ENCODE measurements at regions not wholly inside any gene's neighbourhood (a gene's known extent, or its start where the extent isn't known, plus 50 kb on each side); places are given as distances from the start of the nearest gene placed in this dataset.

- DNase-seq, result no peak
- Histone ChIP-seq H4K20me1 (ENCODE audit: insufficient read depth, low read length) (no peaks in the 10 kb centered on the region), H3K9me3 (ENCODE audit: insufficient read depth, low read length, severe bottlenecking) (no peaks in the 10 kb centered on the region), H3K27ac (ENCODE audit: low read length) (no peak overlapping the region), H3K4me1 (ENCODE audit: insufficient read depth, low read length) (0 out of 2 replicates have a peak, but pooled peaks cover 3% of the 10 kb centered on the region), H3K79me2 (ENCODE audit: insufficient read depth, low read length) (no peaks in the 10 kb centered on the region), H3K9ac (ENCODE audit: low read depth, low read length) (no peak overlapping the region), H3K4me3 (ENCODE audit: low read depth in 1 of 2, low read length in 2 of 2) (no peak overlapping the region), H2AFZ (ENCODE audit: low read depth, low read length) (no peak overlapping the region), H3K4me2 (ENCODE audit: insufficient read depth, low read length) (no peak overlapping the region), H3K27me3 (ENCODE audit: insufficient read depth, low read length, poor library complexity) (no peaks in the 10 kb centered on the region), H3K36me3 (ENCODE audit: insufficient read depth, low read length) (no peaks in the 10 kb centered on the region)
- no peak for ATAC-seq (ENCODE audit: insufficient read depth, low read depth)
- TF ChIP-seq, protein P1, sequence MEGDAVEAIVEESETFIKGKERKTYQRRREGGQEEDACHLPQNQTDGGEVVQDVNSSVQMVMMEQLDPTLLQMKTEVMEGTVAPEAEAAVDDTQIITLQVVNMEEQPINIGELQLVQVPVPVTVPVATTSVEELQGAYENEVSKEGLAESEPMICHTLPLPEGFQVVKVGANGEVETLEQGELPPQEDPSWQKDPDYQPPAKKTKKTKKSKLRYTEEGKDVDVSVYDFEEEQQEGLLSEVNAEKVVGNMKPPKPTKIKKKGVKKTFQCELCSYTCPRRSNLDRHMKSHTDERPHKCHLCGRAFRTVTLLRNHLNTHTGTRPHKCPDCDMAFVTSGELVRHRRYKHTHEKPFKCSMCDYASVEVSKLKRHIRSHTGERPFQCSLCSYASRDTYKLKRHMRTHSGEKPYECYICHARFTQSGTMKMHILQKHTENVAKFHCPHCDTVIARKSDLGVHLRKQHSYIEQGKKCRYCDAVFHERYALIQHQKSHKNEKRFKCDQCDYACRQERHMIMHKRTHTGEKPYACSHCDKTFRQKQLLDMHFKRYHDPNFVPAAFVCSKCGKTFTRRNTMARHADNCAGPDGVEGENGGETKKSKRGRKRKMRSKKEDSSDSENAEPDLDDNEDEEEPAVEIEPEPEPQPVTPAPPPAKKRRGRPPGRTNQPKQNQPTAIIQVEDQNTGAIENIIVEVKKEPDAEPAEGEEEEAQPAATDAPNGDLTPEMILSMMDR (IDR thresholded peaks at IDR 0.05; ENCODE audit: borderline replicate concordance, extremely low read depth, low read length, poor library complexity, severe bottlenecking), result no peak
- no peak for TF ChIP-seq EZH2 (IDR thresholded peaks at IDR 0.05; ENCODE audit: borderline replicate concordance, low read depth, low read length, severe bottlenecking)
These were observed 239.5 kb downstream of the ZPLD1 start for GRCh38 chr3:102674284-102674683.

- Histone ChIP-seq H3K27ac (ENCODE audit: low read length) (no peak overlapping the region), H4K20me1 (ENCODE audit: insufficient read depth, low read length) (no peaks in the 10 kb centered on the region), H3K4me1 (ENCODE audit: insufficient read depth, low read length) (0 out of 2 replicates have a peak, but pooled peaks cover 3% of the 10 kb centered on the region), H3K4me2 (ENCODE audit: insufficient read depth, low read length) (no peak overlapping the region), H3K4me3 (ENCODE audit: low read depth in 1 of 2, low read length in 2 of 2) (no peak overlapping the region), H3K27me3 (ENCODE audit: insufficient read depth, low read length, poor library complexity) (no peaks in the 10 kb centered on the region), H3K9ac (ENCODE audit: low read depth, low read length) (no peak overlapping the region), H3K36me3 (ENCODE audit: insufficient read depth, low read length) (no peaks in the 10 kb centered on the region), H3K9me3 (ENCODE audit: insufficient read depth, low read length, severe bottlenecking) (no peaks in the 10 kb centered on the region), H2AFZ (ENCODE audit: low read depth, low read length) (no peak overlapping the region), H3K79me2 (ENCODE audit: insufficient read depth, low read length) (no peaks in the 10 kb centered on the region)
- ATAC-seq (ENCODE audit: insufficient read depth, low read depth), result no peak
- DNase-seq, result no peak
- TF ChIP-seq EZH2 (IDR thresholded peaks at IDR 0.05; ENCODE audit: borderline replicate concordance, low read depth, low read length, severe bottlenecking), result no peak
- TF ChIP-seq, protein P1 (IDR thresholded peaks at IDR 0.05; ENCODE audit: borderline replicate concordance, extremely low read depth, low read length, poor library complexity, severe bottlenecking), result no peak
These were observed 241.6 kb downstream of the ZPLD1 start for GRCh38 chr3:102676424-102676823.

- Histone ChIP-seq H3K4me3 (ENCODE audit: low read depth in 1 of 2, low read length in 2 of 2) (no peak overlapping the region), H3K9me3 (ENCODE audit: insufficient read depth, low read length, severe bottlenecking) (no peaks in the 10 kb centered on the region), H4K20me1 (ENCODE audit: insufficient read depth, low read length) (no peaks in the 10 kb centered on the region), H3K27me3 (ENCODE audit: insufficient read depth, low read length, poor library complexity) (no peaks in the 10 kb centered on the region), H3K4me1 (ENCODE audit: insufficient read depth, low read length) (no peaks in the 10 kb centered on the region), H3K4me2 (ENCODE audit: insufficient read depth, low read length) (no peak overlapping the region), H3K9ac (ENCODE audit: low read depth, low read length) (no peak overlapping the region), H3K79me2 (ENCODE audit: insufficient read depth, low read length) (no peaks in the 10 kb centered on the region), H3K36me3 (ENCODE audit: insufficient read depth, low read length) (no peaks in the 10 kb centered on the region), H3K27ac (ENCODE audit: low read length) (no peak overlapping the region), H2AFZ (ENCODE audit: low read depth, low read length) (no peak overlapping the region)
- ATAC-seq (ENCODE audit: insufficient read depth, low read depth) (no peak), DNase-seq (no peak)
- TF ChIP-seq, protein P1 (IDR thresholded peaks at IDR 0.05; ENCODE audit: borderline replicate concordance, extremely low read depth, low read length, poor library complexity, severe bottlenecking), result no peak
- TF ChIP-seq EZH2 (IDR thresholded peaks at IDR 0.05; ENCODE audit: borderline replicate concordance, low read depth, low read length, severe bottlenecking), result no peak
These were observed 247.9 kb downstream of the ZPLD1 start for GRCh38 chr3:102682741-102683140.

GRCh38 chr3:102686792-102687191 is 252.0 kb downstream of the ZPLD1 start:
- H3K27ac ChIP-seq (ENCODE audit: low read length), result no peak overlapping the region
- TF ChIP-seq, protein P1 (IDR thresholded peaks at IDR 0.05; ENCODE audit: borderline replicate concordance, extremely low read depth, low read length, poor library complexity, severe bottlenecking), result no peak
- TF ChIP-seq EZH2 (IDR thresholded peaks at IDR 0.05; ENCODE audit: borderline replicate concordance, low read depth, low read length, severe bottlenecking), result no peak
- H4K20me1 ChIP-seq (ENCODE audit: insufficient read depth, low read length), result no peaks in the 10 kb centered on the region
- H3K4me3 ChIP-seq (ENCODE audit: low read depth in 1 of 2, low read length in 2 of 2), result no peak overlapping the region
- H3K27me3 ChIP-seq (ENCODE audit: insufficient read depth, low read length, poor library complexity), result no peaks in the 10 kb centered on the region
- no peaks in the 10 kb centered on the region for H3K4me1 ChIP-seq (ENCODE audit: insufficient read depth, low read length)
- H3K9me3 ChIP-seq (ENCODE audit: insufficient read depth, low read length, severe bottlenecking), result no peaks in the 10 kb centered on the region
- H2AFZ ChIP-seq (ENCODE audit: low read depth, low read length), result no peak overlapping the region
- H3K4me2 ChIP-seq (ENCODE audit: insufficient read depth, low read length), result no peak overlapping the region
- H3K79me2 ChIP-seq (ENCODE audit: insufficient read depth, low read length), result no peaks in the 10 kb centered on the region
- DNase-seq (no peak), ATAC-seq (ENCODE audit: insufficient read depth, low read depth) (no peak)
- no peak overlapping the region for H3K9ac ChIP-seq (ENCODE audit: low read depth, low read length)
- H3K36me3 ChIP-seq (ENCODE audit: insufficient read depth, low read length), result no peaks in the 10 kb centered on the region
